GM12878 (cell line): ENCODE measurements at regions not wholly inside any gene's neighbourhood (a gene's known extent, or its start where the extent isn't known, plus 50 kb on each side); places are given as distances from the start of the nearest gene placed in this dataset.

Source experiments
- ATAC-seq: fragments of 200-7000 bp; cut with Tn5 transposase; 3 replicates; pipeline ENCODE4 v1.9.1; 2020; ENCODE audit warnings: mild to moderate bottlenecking, moderate library complexity
- BruUV-seq: library from RNA; stranded (reverse); fragments of 400-500 nt; replicated peaks from 2 replicates; lab custom pipeline; 2021; lab: Mats Ljungman, UMichigan
- CTCF ChIA-PET: fragments of 300-600 bp; sonication (Branson Sonifier 250); formaldehyde crosslinking; extraction: SDS; loops from one replicate; lab custom pipeline; 2021; ENCODE audit warnings: inconsistent platforms; lab: Yijun Ruan, JAX
- POLR2A ChIA-PET: fragments of 350-600 bp; formaldehyde crosslinking; extraction: SDS; loops from one replicate; lab custom pipeline; 2021; ENCODE audit warnings: inconsistent platforms; lab: Charles Lee
- RAD21 ChIA-PET: fragments of 300-600 bp; sonication (Branson Sonifier 250); formaldehyde crosslinking; loops from one replicate; lab custom pipeline; 2023; ENCODE audit warnings: antibody characterized with exemption; ENCODE audit not compliant: unreplicated experiment; lab: Charles Lee
- SMC1A ChIA-PET: fragments of 300-600 bp; sonication (Branson Sonifier 250); formaldehyde crosslinking; loops from one replicate; lab custom pipeline; 2023; ENCODE audit not compliant: unreplicated experiment, uncharacterized antibody; lab: Charles Lee
- DNase-seq: peaks from one replicate; pipeline ENCODE4 v3.0.0-alpha.2; 2011; ENCODE audit warnings: low read depth, low spot score
- FAIRE-seq: peaks from 3 replicates; lab custom pipeline; 2011; peaks lifted over from hg19 to GRCh38; lab: Jason Lieb, UNC
- H2AFZ ChIP-seq: 2 replicates; pipeline ENCODE4 v1.6.0; 2011; ENCODE audit warnings: low read depth, low read length, control low read depth; ENCODE audit not compliant: control insufficient read depth
- H3K27ac ChIP-seq: 2 replicates; pipeline ENCODE4 v1.5.1; 2011; ENCODE audit warnings: control low read depth; ENCODE audit not compliant: control insufficient read depth, insufficient read depth
- H3K27me3 ChIP-seq, 2 experiments: replicated peaks in 1 of 2; 2 replicates each; pipeline versions ENCODE4 v1.6.0 to v1.6.1; 2011; ENCODE audit warnings: low read length in 1 of 2; ENCODE audit not compliant: control insufficient read depth in 2 of 2, insufficient read depth in 2 of 2
- H3K36me3 ChIP-seq, 2 experiments: 2 replicates each; pipeline ENCODE4 v1.5.1; 2011; ENCODE audit warnings: low read length in 1 of 2; ENCODE audit not compliant: control insufficient read depth in 2 of 2, insufficient read depth in 2 of 2
- H3K4me1 ChIP-seq: 2 replicates; pipeline ENCODE4 v1.6.1; 2011; ENCODE audit warnings: mild to moderate bottlenecking, low read length, moderate library complexity, mixed read lengths; ENCODE audit not compliant: control insufficient read depth, insufficient read depth
- H3K4me2 ChIP-seq: 2 replicates; pipeline ENCODE4 v1.6.0; 2011; ENCODE audit warnings: control low read depth; ENCODE audit not compliant: control insufficient read depth, insufficient read depth
- H3K4me3 ChIP-seq: fragments of 200-600 bp; sonication (generic); 2 replicates; pipeline ENCODE4 v1.5.1; 2016
- H3K79me2 ChIP-seq: 2 replicates; pipeline ENCODE4 v1.6.0; 2011; ENCODE audit warnings: low read length; ENCODE audit not compliant: control insufficient read depth, insufficient read depth
- H3K9ac ChIP-seq: 2 replicates; pipeline ENCODE4 v1.8.0; 2011; ENCODE audit warnings: low read length, control low read depth, mixed read lengths; ENCODE audit not compliant: control insufficient read depth, insufficient read depth
- H3K9me3 ChIP-seq: replicated peaks from 3 replicates; pipeline ENCODE4 v1.5.1; 2011; ENCODE audit warnings: mild to moderate bottlenecking, low read length; ENCODE audit not compliant: control insufficient read depth, insufficient read depth
- H4K20me1 ChIP-seq: 2 replicates; pipeline ENCODE4 v1.6.0; 2011; ENCODE audit not compliant: control insufficient read depth, insufficient read depth
- CHD4 ChIP-seq: fragments of 200-600 bp; sonication (generic); IDR thresholded peaks from 2 replicates; pipeline ENCODE4 v1.6.1; 2016; ENCODE audit warnings: mild to moderate bottlenecking
- HDAC2 ChIP-seq: fragments of 200-600 bp; sonication (generic); IDR thresholded peaks from 2 replicates; pipeline ENCODE4 v1.6.1; 2017
- LARP7 ChIP-seq: fragments of 450-650 bp; IDR thresholded peaks from 2 replicates; pipeline ENCODE4 v1.6.1; 2017; ENCODE audit warnings: mild to moderate bottlenecking
- NFXL1 ChIP-seq: fragments of 450-650 bp; IDR thresholded peaks from 2 replicates; pipeline ENCODE4 v1.6.1; 2017; ENCODE audit warnings: antibody characterized with exemption, mild to moderate bottlenecking, borderline replicate concordance
- RELA ChIP-seq: fragments of 450-650 bp; IDR thresholded peaks from 2 replicates; pipeline ENCODE4 v1.8.0; 2014; ENCODE audit warnings: borderline replicate concordance; ENCODE audit not compliant: partially characterized antibody
- TCF12 ChIP-seq: IDR thresholded peaks from 2 replicates; pipeline ENCODE4 v1.6.1; 2011; ENCODE audit warnings: low read depth, mild to moderate bottlenecking, low read length
- WGBS: methylation state at CpG from one replicate; pipeline ENCODE4 v1.1.6; 2016; ENCODE audit warnings: low lambda C conversion rate; ENCODE audit not compliant: insufficient replicate concordance, insufficient coverage; ENCODE audit errors: missing lambda C conversion rate; 5-methylcytosine and 5-hydroxymethylcytosine counted together
- in situ Hi-C: fragments of 300-500 bp; cut with MboI; formaldehyde crosslinking; loops from 9 replicates; pipeline ENCODE4 v1.14.3; 2018; ENCODE audit warnings: mixed read lengths
- intact Hi-C: fragments of 100-400 bp; cut with micrococcal nuclease; formaldehyde crosslinking; loops from one replicate; pipeline ENCODE4 v1.14.2; 2022; ENCODE audit not compliant: unreplicated experiment
- TF ChIP-seq, protein P1 (sequence below): fragments of 450-650 bp; formaldehyde crosslinking; IDR thresholded peaks from 2 replicates; pipeline ENCODE4 v1.5.0; 2022; ENCODE audit warnings: mild to moderate bottlenecking, missing genetic modification characterization

DNA sequence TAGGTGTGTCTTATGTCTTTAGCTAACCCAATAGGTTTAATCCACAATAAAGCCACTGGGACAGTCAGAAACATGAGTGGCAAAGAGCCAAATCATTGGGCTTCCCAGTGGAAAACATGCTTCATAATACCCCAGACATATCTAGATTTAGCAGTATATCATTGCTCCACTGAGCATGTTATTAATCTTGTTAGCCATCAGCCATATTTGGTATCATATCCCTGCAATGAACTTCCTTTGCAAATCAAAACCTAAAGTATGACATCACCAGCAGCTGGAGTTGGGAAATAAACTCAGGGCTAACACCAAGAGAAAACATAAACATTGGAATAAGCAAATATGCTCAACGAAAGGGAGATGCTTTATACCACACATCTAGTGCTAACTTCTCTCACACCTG lies 280.8 kb upstream of the NOCT start (continued):
- TF ChIP-seq NFXL1 (no peak), HDAC2 (no peak)

DNA sequence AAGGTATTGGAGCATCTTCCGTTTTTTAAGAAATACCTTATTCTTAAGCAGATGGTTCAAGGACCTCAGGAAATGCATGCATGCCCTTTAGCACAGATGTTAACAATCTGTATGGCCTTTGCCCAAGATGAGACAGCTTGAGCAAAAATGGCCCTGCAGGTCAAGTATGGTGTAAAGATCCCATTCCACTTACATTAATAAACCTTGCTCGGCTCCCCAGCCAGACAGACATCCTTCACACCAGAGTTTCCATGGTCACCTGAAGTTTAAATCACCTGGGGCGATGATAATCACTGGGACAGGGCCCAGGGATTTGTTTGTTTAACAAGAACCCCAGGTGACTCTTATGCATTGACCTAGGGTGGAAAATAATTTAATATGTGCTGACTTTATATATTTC lies 287.0 kb upstream of the NOCT start:
- in situ Hi-C loops, result no loop called here
- Histone ChIP-seq H3K27ac (no peak overlapping the region), H3K36me3 (no peaks in the 10 kb centered on the region), H3K79me2 (no peaks in the 10 kb centered on the region), H3K4me2 (no peak overlapping the region), H3K4me1 (no peaks in the 10 kb centered on the region), H3K9me3 (no peaks in the 10 kb centered on the region), H4K20me1 (no peaks in the 10 kb centered on the region), H2AFZ (no peak overlapping the region), H3K4me3 (no peak overlapping the region), H3K9ac (no peak overlapping the region), H3K27me3 (no peaks in the 10 kb centered on the region)
- 2% methylated on average over 3 of the region's 3 CpGs for WGBS
- ATAC-seq (no peak), DNase-seq (no peak), FAIRE-seq (no peak)
- no TSS peak for BruUV-seq
- ChIA-PET RAD21 (no interaction called here), SMC1A (interaction anchor here (0.9 to 1.3 kb wide), 2 partner anchors 9 to 14 kb away, joined by 3 to 4 read pairs; no protein-coding TSS in a partner anchor), POLR2A (no interaction called here), CTCF (interaction anchor here (0.8 kb wide), 1 partner anchor 150 kb away, joined by 3 read pairs; no protein-coding TSS in a partner anchor)
- TF ChIP-seq RELA (no peak), LARP7 (no peak), CHD4 (no peak), TCF12 (no peak)
- TF ChIP-seq, protein P1, sequence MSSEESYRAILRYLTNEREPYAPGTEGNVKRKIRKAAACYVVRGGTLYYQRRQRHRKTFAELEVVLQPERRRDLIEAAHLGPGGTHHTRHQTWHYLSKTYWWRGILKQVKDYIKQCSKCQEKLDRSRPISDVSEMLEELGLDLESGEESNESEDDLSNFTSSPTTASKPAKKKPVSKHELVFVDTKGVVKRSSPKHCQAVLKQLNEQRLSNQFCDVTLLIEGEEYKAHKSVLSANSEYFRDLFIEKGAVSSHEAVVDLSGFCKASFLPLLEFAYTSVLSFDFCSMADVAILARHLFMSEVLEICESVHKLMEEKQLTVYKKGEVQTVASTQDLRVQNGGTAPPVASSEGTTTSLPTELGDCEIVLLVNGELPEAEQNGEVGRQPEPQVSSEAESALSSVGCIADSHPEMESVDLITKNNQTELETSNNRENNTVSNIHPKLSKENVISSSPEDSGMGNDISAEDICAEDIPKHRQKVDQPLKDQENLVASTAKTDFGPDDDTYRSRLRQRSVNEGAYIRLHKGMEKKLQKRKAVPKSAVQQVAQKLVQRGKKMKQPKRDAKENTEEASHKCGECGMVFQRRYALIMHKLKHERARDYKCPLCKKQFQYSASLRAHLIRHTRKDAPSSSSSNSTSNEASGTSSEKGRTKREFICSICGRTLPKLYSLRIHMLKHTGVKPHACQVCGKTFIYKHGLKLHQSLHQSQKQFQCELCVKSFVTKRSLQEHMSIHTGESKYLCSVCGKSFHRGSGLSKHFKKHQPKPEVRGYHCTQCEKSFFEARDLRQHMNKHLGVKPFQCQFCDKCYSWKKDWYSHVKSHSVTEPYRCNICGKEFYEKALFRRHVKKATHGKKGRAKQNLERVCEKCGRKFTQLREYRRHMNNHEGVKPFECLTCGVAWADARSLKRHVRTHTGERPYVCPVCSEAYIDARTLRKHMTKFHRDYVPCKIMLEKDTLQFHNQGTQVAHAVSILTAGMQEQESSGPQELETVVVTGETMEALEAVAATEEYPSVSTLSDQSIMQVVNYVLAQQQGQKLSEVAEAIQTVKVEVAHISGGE (CRISPR knock-in tag), result no peak
- intact Hi-C loops, result no loop called here
